ENCODE measurements at regions not wholly inside any gene's neighbourhood (a gene's known extent, or its start where the extent isn't known, plus 50 kb on each side); places are given as distances from the start of the nearest gene placed in this dataset.
A peak's percentile ranks its signal among the peaks of the same experiment; 100 is the strongest.

DNA sequence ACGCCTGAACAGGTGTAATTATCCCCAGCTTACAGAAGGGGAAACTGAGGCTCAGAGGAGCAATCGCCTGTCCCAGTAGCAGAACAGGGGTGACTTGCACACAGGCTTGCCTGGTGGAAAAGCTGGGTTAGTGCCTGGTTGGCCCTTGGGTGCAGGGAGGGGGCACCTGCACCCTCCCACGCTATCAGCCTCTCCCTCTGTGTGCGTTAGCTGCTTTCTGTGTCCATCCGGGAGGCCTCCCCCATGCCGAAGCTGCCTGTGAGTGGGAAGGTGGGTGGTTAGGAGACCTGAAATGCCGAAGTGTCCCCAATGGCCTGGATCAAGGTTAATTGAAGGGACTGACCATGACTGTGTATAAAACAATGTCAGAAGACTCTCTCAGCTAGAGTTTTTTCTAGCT, 295.0 kb downstream of the ZNF536 start:
- DNase-seq (ENCODE audit: low spot score): no peak

DNA sequence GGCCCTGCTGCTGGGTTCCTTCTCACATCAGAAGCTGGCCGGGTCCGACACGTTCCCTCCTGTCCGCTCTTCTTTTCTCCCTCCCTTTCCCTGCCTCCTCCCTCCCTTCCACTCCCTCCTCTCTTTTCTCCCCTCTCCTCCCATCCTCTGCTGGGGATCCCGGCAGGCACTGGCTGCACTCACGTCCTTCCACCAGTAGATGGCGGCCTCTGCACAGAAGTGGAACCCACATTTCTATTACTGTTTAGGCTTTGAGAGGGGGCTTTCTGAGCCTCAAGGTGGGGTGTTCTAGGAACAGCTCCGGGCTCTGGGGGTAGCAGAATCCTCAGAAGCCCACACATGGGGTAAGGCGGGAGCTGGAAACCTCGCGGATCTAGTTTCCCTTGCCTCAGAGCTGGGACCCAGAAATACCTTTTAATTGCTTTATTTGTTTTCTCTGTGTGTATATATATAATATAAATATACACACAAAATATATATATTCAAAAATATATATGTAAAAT, 294.2 kb downstream of the ZNF536 start:
- DNase-seq (ENCODE audit: low spot score): peak; percentile 39

DNA sequence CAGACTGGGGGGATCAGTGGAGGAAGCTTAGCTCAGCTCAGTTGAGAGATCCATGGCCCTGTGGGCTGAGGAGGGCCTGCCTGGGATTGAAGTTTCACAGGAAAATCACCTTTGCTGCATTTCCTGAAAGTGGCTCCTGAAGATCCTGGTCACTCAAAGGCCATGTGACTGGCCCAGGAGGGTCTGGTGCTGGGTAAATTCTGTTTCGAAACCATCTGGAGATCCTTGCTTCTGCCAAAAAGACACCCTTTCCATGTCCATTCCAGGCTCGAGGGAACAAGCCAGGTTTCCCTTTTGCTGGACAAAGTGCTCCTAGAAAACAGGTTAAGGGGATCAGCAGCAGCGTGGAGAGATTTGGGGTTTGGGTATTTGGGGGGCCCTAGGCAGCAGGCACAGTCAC, 293.3 kb downstream of the ZNF536 start:
- no peak for DNase-seq (ENCODE audit: low spot score)

DNA sequence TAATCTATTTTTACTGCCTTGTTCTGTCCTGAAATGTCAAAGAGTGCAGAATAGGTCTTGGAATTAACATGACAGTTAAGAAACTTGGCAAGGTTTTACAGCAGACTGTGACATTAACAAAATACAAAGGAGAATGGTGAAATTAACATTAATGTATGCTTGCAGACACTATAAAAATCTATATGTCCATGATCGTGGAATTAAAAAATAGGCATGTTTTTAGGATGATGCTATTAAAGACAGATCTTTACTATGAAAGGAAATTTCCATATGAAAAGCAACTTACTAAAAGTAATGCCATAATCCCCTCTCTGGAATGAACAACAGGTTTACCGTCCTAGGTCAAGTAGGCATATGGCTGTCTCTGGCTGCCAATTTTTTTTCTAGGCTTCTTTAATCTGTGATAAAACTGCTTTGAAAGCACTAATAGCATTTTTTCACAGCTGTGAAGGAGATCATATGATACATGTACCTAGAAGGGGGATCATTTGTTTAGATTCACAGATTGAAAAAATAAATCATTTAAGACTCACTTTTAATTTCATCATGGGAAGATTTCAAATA, 291.5 kb downstream of the ZNF536 start:
- no peak for DNase-seq (ENCODE audit: low spot score)

DNA sequence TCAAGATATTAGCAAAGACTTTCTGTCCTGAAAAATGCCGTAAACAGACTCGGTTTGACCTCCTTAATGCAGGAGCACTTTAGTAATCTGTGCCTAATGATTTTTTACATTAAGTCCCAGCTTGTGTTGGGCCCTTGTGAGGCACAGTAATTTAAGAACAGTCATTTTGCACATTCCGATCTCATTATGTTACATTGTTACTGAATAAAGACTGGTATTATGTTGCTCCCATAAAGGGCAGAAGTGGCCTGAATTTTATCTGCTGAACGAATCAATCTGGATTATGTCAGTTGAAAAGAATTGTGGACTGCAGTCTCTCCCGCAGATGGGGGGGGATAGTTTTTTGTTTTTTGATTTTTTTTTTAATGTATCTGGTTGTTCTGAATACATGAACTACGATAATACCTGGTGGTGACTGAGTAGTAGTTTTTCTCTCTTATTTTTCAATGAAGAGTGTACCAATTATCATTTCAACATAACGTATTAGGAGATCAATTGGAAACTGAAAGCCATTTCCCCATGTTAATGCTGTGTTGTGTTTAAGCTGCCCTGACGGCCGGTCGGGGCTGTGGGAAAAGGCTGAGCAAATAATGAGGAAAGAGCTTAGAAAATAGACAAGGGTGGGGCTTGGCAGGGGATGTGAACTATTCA, 290.2 kb downstream of the ZNF536 start:
- peak; percentile 54 for DNase-seq (ENCODE audit: low spot score)

DNA sequence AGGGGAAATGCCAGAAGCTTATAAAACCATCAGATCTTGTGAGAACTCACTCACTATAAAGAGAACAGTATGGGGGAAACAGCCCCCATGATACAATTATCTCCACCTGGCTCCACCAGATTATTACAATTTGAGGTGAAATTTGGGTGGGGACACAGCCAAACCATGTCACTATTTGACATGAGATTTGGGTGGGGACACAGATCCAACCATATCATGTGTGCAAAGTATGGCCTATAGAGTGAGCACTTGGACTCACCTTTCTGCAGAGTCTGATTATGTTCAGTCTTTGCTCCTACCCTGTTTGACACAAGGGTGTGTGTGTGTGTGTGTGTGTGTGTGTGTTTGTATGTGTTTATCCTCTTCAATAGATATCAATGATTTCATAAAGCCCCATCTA, 287.5 kb downstream of the ZNF536 start:
- DNase-seq (ENCODE audit: low spot score): no peak

DNA sequence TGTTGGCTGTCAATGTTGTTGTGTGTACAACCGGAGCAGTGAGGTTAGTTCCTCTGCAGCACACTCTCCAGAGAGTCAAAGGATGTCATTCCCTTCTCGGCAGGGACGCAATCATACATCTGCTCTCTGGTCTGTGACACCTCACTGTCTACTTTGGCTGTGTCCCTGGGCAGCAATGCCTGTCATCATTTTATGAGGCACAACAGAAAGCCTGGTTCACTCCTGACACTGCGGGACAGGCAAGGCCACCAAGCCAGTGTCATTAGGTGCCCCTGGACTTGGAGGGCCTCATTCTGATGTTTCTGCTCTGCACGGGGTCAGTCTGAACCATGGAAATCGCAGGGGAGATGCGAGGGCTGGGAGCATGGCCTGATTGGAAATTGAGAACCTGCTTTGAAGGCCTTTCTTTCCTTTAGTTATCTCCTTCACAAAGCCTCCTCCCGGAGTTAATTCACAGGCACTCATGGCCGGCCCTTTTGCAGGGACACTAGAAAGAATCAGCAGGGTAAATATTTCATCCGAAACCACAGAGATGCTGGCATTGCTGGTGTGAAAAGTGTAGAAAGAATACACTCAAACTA, 284.4 kb downstream of the ZNF536 start:
- DNase-seq (ENCODE audit: low spot score): no peak

DNA sequence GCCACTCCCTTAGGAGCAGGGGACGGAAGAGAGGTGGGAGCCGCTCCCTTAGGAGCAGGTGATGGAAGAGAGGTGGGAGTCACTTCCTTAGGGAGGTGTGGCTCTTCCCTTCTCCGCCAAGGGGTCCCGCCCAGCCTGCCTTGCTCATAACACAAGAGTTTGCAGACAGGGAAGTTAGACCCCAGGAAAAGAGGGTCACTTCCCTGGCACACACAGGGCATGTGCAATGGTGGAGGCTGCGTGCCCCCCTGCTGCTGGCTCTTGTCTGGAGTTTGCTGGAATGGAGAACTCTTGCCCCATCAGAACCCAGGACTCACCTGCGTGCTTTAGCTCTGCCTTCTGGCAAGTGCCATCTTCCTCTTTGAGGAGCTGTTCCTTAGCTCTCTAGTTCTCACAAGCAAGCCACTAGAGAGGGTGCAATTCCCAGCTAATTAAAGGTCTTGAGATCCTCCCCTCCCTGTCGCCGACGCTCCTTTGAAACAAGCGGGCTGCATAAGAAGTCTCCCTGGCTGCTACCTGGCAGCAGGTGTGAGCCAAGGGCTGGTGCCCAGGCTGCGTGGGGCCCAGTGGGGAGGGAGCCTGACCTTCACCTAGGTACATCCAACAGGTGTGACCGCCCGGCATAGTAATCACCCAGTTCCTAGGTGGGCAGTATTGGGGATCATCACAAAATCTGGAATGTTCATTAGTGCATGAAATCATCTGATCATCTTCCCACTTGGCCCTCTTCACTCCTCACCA, 281.6 kb downstream of the ZNF536 start:
- DNase-seq (ENCODE audit: low spot score): no peak

DNA sequence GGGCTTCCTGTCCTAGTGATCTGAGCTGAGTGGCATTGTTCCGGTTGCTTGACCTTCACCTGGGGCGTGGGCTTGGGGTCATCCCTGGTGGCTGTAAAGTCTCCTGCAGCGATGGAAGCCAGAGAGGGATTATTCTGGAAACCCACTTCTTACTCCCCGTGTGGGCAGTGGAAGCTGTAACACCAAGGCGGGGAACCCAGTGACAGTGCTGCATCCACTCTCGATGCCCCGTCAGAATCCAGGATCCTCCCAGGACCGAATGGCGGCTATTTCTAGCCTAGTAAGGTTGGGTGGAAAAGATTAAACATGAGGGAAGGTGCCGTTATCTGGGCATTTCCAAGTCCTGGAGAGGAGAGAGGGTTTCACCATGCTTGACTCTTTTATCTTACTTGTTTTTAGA, 280.6 kb downstream of the ZNF536 start:
- no peak for DNase-seq (ENCODE audit: low spot score)

DNA sequence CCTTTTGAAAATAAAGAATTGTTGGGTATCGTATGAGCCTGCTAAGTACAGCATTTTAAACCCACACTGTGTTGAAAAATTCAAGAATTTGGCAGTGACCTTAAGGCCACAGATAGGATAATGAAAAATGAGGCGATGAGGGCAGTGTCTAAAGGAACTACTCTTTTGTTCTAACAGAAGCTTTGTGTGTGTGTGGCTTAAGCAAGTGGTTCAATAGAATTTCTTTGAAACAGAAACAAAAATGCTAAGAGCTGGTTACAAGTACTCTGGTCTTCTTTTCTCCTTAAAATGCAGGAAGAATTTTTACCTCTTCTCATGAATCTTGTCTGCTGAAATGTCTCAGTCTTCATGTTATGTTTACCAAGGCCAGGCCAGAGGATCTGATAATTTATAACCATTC, 279.5 kb downstream of the ZNF536 start:
- no peak for DNase-seq (ENCODE audit: low spot score)

DNA sequence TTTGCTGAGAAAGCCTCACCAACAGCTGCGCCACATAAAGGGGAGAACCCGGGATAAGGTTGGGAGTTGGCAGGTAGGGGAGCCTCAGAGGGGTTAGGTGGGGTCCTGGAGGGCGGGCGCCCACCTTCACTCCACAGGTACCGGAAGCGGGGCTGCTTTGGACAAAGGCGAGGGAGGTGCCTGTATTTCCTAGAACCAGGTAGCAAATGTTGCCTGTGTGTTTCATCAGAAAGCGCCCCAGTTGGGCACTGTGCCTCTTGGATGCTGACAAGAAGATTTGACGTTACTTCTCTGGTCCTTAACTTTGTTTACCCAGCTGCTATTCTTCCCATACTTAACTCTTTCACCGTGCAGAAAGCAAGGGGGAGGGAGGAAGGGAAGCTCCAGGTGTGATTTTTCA, 278.9 kb downstream of the ZNF536 start:
- DNase-seq (ENCODE audit: low spot score): no peak

DNA sequence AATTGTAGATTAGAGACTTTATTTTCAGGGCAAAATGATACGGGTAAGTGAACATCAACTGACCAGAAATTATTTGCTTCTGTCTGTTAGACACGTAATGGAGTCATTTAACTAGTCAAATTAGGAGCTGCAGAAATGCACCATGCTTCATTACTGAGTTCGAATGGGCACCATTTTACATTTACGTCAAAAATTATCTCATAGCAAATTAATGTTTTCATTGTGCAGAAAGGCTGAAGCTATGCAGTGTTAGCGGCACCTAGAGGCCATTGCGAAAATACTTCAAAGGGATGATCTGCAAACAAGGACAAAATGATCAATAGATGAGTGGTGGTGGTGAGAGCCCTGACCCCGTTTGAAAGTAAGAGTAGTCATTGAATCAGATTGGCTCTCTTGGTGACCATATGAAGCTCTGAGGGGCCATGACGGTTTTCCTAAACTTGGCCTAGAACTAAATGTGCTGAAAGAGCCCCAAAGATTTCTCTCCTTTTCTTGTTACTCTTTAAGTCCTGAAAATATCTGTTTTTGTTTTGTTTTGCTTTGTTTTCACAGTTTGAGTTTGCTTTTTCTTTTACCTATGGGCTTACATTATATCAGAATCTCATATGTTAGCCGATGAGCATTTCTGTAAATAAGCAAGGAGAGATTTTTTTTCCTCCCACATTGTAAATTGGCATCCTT, 277.9 kb downstream of the ZNF536 start:
- DNase-seq (ENCODE audit: low spot score): peak; percentile 63

DNA sequence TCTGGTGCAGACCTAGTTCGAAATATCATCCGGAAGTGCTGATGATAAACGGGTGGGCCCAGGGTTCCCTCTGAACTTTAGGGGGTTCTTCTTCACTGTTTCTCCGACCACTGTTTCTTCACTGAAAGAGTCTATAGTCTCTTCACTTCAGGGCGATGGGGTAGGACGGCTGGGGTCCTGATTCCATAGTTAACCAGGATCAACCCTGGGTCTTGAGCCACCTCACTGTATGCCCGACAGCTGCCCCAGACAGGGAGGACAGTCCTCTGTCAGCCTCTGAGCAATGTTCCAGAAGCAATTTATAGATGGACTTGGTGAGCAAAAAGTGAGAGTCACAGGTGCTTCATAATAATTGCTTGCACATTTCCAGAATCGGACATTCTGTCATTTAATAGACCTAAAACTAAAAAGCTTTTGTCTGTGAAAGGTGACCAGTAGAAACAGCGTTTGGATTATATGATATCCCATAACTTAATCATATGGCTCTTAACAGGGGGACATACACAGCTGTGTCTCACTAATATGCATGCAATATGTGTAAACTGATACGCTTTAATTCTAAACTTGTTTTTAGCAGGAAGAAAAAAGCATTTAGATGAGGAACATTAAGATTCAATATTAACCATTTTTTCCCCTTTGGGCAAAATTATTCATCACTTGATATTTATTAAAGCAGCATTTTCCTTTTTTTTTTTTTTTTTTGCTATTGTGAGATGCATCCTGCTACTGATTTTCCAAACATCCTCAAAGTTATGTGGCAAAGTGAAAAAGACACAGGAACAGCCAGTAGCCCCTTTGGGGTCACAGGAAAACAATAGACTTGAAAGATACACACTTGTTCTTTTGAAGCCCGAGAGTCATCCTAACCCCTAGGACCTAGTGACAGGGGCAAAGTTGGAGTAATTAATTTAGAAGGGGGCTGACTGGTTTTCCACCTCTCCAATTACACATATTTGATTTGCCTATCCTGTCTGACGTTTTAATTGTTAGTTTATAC, 277.0 kb downstream of the ZNF536 start:
- DNase-seq (ENCODE audit: low spot score): no peak

DNA sequence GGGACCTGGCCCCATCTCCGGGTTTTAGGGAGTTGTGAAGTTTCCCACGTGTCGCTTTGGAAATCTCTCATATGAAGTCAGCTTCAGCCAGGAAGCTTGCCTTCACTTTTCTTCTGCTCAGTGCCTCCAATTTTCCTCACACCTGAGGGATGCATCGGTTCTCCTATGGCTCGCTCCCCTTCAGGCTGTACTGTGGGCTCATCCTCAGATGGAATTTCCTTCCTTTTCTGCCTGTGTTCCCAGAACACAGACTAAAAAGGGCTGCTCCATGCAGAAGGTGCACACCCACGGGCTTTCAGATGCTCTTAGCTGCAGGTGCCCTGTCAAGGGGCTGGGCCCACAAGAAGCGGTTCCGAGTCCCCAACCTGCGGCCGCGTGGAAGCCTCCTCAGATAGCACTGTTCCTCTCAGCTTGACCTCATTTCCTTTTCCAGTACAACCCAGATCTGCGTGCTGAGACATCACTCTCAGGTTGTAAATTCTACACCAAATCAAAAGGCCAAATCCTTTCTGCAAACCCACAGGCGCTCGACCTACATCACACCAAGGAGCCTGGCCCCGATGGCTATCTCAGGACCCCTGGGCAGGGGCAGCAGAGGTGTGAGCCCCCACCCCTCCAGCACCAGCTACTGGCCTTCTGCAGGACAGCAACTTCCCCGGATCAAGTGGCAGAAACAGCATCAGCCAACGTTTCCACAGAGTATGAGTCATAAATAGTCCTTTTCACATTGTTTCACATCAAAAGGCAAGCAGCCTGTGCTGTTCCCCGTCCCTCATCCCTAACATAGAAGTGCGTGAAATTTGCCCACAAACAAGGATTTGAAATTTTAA, 275.9 kb downstream of the ZNF536 start:
- DNase-seq (ENCODE audit: low spot score): peak; percentile 44

DNA sequence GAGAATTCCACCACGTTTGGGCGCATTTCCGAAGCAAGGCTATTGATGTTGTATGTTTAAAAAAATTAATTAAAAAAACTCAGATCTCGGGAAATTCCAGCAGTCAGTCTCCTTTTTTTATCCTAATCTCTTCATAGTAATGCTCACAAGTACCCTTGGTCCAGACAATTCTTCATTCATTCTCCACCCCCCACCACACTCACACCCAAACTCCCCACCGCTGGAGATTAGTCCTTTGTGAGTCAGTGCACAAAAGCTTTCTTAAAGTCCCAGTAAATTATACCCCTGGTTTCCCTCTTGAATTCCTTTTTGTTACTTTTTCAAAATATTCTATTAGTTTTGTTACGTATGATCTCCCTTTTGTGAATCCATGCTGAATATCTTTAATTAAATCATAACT, 274.6 kb downstream of the ZNF536 start:
- no peak for DNase-seq (ENCODE audit: low spot score)

DNA sequence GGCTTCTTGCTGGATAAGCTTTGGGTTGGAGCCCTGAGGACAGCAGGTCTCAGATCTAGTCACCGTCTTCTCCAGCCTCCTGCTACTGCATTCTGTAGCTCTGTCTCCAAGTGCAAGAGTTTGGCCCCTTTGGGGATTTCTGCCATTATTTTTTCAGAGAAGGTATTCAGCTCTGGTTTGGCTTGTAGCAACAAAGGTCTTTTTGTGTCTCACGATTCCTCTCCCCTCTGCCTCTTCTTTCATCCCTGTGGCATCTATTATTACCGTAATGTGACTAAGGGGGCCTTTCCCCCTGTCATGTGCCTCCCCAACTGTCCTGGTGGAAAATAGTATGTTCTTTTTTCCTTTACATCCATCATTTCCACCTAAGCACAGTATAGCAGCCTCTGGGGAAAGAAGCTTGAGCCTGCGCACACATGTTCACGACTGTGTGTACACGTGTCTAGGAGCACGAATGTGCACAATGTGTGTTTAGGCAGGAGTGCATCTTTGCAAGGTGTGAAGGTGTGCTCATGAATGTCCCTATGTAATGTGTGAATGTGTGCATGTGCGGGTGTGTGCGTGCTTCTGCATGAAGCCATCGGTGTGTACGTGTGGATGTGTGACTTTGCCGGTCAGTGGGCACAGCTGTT, 273.9 kb downstream of the ZNF536 start:
- DNase-seq (ENCODE audit: low spot score): no peak

DNA sequence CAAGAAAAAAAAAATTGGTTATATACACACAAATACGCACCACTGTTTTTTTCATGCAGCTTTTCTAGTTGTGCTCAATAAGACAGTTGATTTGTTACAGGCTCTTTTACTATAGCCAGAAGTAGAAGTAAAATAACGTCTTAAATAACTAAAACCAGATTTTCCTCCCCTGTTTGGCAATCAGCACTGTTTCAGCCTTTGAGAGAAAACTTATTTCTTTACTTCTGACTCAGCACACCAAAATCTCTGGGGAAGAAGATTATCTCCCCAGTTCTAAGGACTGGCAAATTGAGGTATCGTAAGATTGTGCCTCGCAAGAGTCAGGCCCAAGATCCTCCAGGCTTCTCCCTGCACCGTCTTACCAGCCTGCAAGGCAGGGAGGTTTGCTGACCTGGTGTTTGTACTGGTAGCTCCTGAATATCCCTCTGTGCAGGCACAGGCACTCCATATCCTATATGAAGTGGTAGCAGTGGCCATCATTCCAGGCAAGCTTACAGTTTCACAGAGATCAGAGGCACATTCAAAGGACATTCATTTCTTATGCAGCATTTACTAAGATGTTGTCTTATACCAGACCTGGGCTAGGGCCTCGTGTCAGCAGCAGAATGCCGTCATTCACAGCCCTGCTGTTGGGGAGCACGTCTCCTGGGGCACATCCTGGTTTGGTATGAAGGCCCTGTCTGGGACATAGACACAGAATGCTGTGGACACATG, 268.2 kb downstream of the ZNF536 start:
- DNase-seq (ENCODE audit: low spot score): no peak

DNA sequence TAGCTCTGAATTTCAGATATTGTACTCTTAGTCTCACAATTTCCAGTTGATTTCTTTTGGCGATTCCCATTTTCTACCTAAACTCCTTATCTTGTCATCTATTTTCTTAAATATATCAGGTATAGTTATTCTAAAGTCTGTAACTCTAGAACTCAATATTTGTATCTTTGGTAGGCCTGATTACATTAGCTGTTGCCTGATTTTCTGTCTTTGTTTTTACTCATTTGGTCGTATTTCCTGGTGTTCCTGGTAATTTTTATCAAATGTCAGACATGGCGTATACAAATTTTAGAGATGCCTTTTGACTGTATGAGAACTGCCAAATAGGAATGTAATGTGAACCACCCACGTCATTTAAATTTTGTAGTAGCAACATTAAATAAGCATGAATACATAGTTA, 266.7 kb downstream of the ZNF536 start:
- no peak for DNase-seq (ENCODE audit: low spot score)

DNA sequence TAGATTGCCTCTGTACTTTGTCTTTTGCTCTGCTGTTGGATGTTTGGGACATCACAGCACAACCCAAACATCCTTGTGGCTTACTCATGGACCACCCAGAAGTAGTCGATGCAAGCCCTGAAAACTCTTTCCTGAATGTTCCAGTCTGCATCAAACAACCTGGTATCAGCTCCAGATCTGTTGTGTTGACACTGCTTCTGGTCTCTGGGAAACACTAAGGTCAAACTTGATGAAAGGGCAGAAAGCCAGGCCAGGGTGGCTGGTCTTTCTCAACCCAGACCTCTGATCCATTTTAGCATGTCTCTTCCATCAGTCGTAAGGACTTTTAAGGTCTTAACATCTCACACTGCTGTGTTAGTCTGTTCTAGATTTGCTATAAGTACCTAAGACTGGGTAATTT, 265.7 kb downstream of the ZNF536 start:
- no peak for DNase-seq (ENCODE audit: low spot score)
